GM23338 (cell line): ENCODE measurements at regions not wholly inside any gene's neighbourhood (a gene's known extent, or its start where the extent isn't known, plus 50 kb on each side); places are given as distances from the start of the nearest gene placed in this dataset.

Experiments
- ATAC-seq: fragments of 200-7000 bp; cut with Tn5 transposase; 3 replicates; pipeline ENCODE4 v1.9.1; 2020
- DNase-seq: peaks from one replicate; pipeline ENCODE4 v3.0.0-alpha.2; 2015; ENCODE audit warnings: low spot score
- H2AFZ ChIP-seq: fragments of 200-600 bp; sonication (generic); 2 replicates; pipeline ENCODE4 v1.8.0; 2016; ENCODE audit warnings: antibody characterized with exemption, mild to moderate bottlenecking, moderate library complexity
- H3F3A ChIP-seq: fragments of 200-600 bp; sonication (generic); replicated peaks from 2 replicates; pipeline ENCODE4 v1.8.0; 2017; ENCODE audit warnings: antibody characterized with exemption, mixed run types, low read depth
- H3K27ac ChIP-seq: fragments of 200-600 bp; sonication (generic); 2 replicates; pipeline ENCODE4 v1.6.1; 2016; ENCODE audit warnings: low read depth
- H3K27me3 ChIP-seq: fragments of 200-600 bp; sonication (generic); 2 replicates; pipeline ENCODE4 v1.8.0; 2016; ENCODE audit warnings: mild to moderate bottlenecking, mixed run types, moderate library complexity; ENCODE audit not compliant: insufficient read depth
- H3K36me3 ChIP-seq: fragments of 200-600 bp; sonication (generic); 2 replicates; pipeline ENCODE4 v1.8.0; 2016; ENCODE audit warnings: mild to moderate bottlenecking; ENCODE audit not compliant: insufficient read depth
- H3K4me1 ChIP-seq: fragments of 200-600 bp; sonication (generic); 2 replicates; pipeline ENCODE4 v1.8.0; 2016; ENCODE audit warnings: mild to moderate bottlenecking, moderate library complexity; ENCODE audit not compliant: insufficient read depth
- H3K4me2 ChIP-seq: fragments of 200-600 bp; sonication (generic); 2 replicates; pipeline ENCODE4 v1.7.1; 2017; ENCODE audit warnings: mixed run types
- H3K4me3 ChIP-seq: fragments of 200-600 bp; sonication (generic); 2 replicates; pipeline ENCODE4 v1.6.1; 2016; ENCODE audit warnings: mixed run types
- H3K79me2 ChIP-seq: fragments of 200-600 bp; sonication (generic); replicated peaks from 2 replicates; pipeline ENCODE4 v1.8.0; 2017; ENCODE audit warnings: mild to moderate bottlenecking; ENCODE audit not compliant: insufficient read depth
- H3K9me2 ChIP-seq: fragments of 200-600 bp; sonication (generic); 2 replicates; pipeline ENCODE4 v1.8.0; 2017; ENCODE audit not compliant: insufficient read depth
- H4K20me1 ChIP-seq: fragments of 200-600 bp; sonication (generic); replicated peaks from 2 replicates; pipeline ENCODE4 v1.8.0; 2017; ENCODE audit warnings: mild to moderate bottlenecking; ENCODE audit not compliant: insufficient read depth
- H3K27ac Mint-ChIP-seq: 2 replicates; pipeline ENCODE4 v1.8.0; 2020; ENCODE audit warnings: inconsistent platforms, mild to moderate bottlenecking, moderate library complexity, mixed read lengths
- H3K27me3 Mint-ChIP-seq: 3 replicates; pipeline ENCODE4 v1.8.0; 2022; ENCODE audit warnings: low read depth, mild to moderate bottlenecking, moderate library complexity, mixed read lengths, inconsistent platforms; ENCODE audit not compliant: insufficient read depth, poor library complexity
- H3K36me3 Mint-ChIP-seq: 3 replicates; pipeline ENCODE4 v1.8.0; 2021; ENCODE audit warnings: low read depth, mild to moderate bottlenecking, inconsistent platforms, moderate library complexity, mixed read lengths
- H3K4me1 Mint-ChIP-seq: 3 replicates; pipeline ENCODE4 v1.8.0; 2020; ENCODE audit warnings: mild to moderate bottlenecking, inconsistent platforms, mixed read lengths
- H3K4me3 Mint-ChIP-seq: 3 replicates; pipeline ENCODE4 v1.8.0; 2021; ENCODE audit warnings: moderate library complexity, mild to moderate bottlenecking, inconsistent platforms, mixed read lengths
- H3K9me3 Mint-ChIP-seq: 3 replicates; pipeline ENCODE4 v1.8.0; 2020; ENCODE audit warnings: moderate library complexity, mild to moderate bottlenecking, inconsistent platforms, mixed read lengths
- EZH2 ChIP-seq: fragments of 200-600 bp; sonication (generic); IDR thresholded peaks from one replicate; pipeline ENCODE4 v1.8.0; 2017; ENCODE audit warnings: antibody characterized with exemption, mild to moderate bottlenecking, low read depth; ENCODE audit not compliant: unreplicated experiment
- JUNB ChIP-seq: IDR thresholded peaks from one replicate; pipeline ENCODE4 v1.6.1; 2016; ENCODE audit warnings: antibody characterized with exemption; ENCODE audit not compliant: unreplicated experiment
- NANOG ChIP-seq: IDR thresholded peaks from 2 replicates; pipeline ENCODE4 v1.6.1; 2016; ENCODE audit warnings: antibody characterized with exemption, borderline replicate concordance
- POLR2AphosphoS5 ChIP-seq: IDR thresholded peaks from 2 replicates; pipeline ENCODE4 v1.6.1; 2016; ENCODE audit warnings: antibody characterized with exemption, low read depth
- ZNF114 ChIP-seq: fragments of 250-450 bp; sonication (Bioruptor Pico); IDR thresholded peaks from 2 replicates; pipeline ENCODE4 v1.5.0; 2020; ENCODE audit warnings: mild to moderate bottlenecking, moderate library complexity
- ZNF331 ChIP-seq: fragments of 250-450 bp; sonication (Bioruptor Pico); IDR thresholded peaks from 2 replicates; pipeline ENCODE4 v1.5.0; 2020; ENCODE audit warnings: low read depth, mild to moderate bottlenecking, moderate library complexity
- TF ChIP-seq, protein P1 (sequence below), 2 experiments: fragments of 200-600 bp in 1 of 2; sonication (generic) in 1 of 2; conservative IDR thresholded peaks; 2 replicates each; pipeline versions ENCODE4 v1.5.1 to v1.6.1; 2016 to 2017; ENCODE audit warnings: antibody characterized with exemption in 2 of 2, low read depth in 2 of 2, mild to moderate bottlenecking in 2 of 2, moderate library complexity in 1 of 2
- TF ChIP-seq, protein P2 (sequence below): IDR thresholded peaks from one replicate; pipeline ENCODE4 v1.6.1; 2018; ENCODE audit warnings: antibody characterized with exemption; ENCODE audit not compliant: unreplicated experiment
- TF ChIP-seq, protein P3 (sequence below): IDR thresholded peaks from 2 replicates; pipeline ENCODE4 v1.6.1; 2016; ENCODE audit warnings: antibody characterized with exemption

DNA sequence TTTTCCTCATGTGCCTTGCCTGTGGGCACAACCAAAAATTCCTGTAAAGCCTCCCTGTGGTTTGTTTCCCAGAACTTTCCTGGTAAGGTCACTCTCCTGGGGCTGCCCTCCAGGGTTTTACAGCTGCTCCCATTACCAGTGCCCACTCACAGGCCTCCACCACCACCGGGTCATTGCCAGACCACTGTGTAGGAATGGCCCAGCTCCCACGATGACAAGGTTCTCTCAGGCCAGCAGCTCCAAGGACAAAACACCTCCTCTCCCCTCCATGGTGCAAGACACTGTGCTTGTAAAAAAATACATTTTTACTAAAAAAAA lies 96.1 kb upstream of the AKIP1 start (continued):
- no peak for TF ChIP-seq ZNF331 (CRISPR knock-in tag)
- TF ChIP-seq ZNF114 (CRISPR knock-in tag) = no peak
- TF ChIP-seq EZH2 = no peak
- no peak for TF ChIP-seq NANOG
- no peak for TF ChIP-seq POLR2AphosphoS5
- TF ChIP-seq, protein P1, sequence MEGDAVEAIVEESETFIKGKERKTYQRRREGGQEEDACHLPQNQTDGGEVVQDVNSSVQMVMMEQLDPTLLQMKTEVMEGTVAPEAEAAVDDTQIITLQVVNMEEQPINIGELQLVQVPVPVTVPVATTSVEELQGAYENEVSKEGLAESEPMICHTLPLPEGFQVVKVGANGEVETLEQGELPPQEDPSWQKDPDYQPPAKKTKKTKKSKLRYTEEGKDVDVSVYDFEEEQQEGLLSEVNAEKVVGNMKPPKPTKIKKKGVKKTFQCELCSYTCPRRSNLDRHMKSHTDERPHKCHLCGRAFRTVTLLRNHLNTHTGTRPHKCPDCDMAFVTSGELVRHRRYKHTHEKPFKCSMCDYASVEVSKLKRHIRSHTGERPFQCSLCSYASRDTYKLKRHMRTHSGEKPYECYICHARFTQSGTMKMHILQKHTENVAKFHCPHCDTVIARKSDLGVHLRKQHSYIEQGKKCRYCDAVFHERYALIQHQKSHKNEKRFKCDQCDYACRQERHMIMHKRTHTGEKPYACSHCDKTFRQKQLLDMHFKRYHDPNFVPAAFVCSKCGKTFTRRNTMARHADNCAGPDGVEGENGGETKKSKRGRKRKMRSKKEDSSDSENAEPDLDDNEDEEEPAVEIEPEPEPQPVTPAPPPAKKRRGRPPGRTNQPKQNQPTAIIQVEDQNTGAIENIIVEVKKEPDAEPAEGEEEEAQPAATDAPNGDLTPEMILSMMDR (conservative IDR thresholded peaks at IDR 0.05; ENCODE audit: low read depth in 2 of 2) = no peak
- TF ChIP-seq, protein P2, sequence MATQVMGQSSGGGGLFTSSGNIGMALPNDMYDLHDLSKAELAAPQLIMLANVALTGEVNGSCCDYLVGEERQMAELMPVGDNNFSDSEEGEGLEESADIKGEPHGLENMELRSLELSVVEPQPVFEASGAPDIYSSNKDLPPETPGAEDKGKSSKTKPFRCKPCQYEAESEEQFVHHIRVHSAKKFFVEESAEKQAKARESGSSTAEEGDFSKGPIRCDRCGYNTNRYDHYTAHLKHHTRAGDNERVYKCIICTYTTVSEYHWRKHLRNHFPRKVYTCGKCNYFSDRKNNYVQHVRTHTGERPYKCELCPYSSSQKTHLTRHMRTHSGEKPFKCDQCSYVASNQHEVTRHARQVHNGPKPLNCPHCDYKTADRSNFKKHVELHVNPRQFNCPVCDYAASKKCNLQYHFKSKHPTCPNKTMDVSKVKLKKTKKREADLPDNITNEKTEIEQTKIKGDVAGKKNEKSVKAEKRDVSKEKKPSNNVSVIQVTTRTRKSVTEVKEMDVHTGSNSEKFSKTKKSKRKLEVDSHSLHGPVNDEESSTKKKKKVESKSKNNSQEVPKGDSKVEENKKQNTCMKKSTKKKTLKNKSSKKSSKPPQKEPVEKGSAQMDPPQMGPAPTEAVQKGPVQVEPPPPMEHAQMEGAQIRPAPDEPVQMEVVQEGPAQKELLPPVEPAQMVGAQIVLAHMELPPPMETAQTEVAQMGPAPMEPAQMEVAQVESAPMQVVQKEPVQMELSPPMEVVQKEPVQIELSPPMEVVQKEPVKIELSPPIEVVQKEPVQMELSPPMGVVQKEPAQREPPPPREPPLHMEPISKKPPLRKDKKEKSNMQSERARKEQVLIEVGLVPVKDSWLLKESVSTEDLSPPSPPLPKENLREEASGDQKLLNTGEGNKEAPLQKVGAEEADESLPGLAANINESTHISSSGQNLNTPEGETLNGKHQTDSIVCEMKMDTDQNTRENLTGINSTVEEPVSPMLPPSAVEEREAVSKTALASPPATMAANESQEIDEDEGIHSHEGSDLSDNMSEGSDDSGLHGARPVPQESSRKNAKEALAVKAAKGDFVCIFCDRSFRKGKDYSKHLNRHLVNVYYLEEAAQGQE = no peak
- TF ChIP-seq JUNB = no peak
- TF ChIP-seq, protein P3, sequence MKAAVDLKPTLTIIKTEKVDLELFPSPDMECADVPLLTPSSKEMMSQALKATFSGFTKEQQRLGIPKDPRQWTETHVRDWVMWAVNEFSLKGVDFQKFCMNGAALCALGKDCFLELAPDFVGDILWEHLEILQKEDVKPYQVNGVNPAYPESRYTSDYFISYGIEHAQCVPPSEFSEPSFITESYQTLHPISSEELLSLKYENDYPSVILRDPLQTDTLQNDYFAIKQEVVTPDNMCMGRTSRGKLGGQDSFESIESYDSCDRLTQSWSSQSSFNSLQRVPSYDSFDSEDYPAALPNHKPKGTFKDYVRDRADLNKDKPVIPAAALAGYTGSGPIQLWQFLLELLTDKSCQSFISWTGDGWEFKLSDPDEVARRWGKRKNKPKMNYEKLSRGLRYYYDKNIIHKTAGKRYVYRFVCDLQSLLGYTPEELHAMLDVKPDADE = no peak

DNA sequence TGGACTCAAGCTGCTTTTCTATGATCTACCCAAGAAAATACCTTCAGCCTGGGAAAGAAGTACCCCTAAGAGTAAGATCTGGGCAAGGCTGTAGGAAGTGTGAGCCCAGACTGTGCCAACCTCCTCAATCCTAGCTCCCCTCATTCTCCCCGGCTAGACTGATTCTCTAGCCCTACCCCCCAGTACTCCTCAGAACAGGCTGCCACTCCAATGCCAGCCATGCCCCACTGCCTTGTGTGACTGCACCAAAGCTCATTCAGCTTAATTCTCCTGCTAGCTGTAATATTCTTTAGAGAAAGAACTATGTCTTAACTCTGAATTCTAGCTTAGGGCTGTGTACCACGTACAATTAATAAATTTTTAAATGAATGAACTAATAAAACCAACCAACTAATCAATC lies 92.6 kb upstream of the AKIP1 start:
- ATAC-seq (no peak), DNase-seq (no peak)
- H3K9me3 Mint-ChIP-seq = peaks cover 8% of the 10 kb centered on the region
- Histone ChIP-seq H3K4me3 (no peak overlapping the region), H3K9me2 (no peaks in the 10 kb centered on the region), H4K20me1 (no peaks in the 10 kb centered on the region), H3K27ac (no peak overlapping the region), H3K4me1 (peaks cover 15% of the 10 kb centered on the region), H3K27me3 (no peaks in the 10 kb centered on the region), H3K4me2 (no peak overlapping the region), H3F3A (no peaks in the 10 kb centered on the region), H3K79me2 (no peaks in the 10 kb centered on the region), H3K36me3 (no peaks in the 10 kb centered on the region), H2AFZ (no peak overlapping the region)
- peaks cover 16% of the 10 kb centered on the region for H3K4me1 Mint-ChIP-seq
- no peak overlapping the region for H3K4me3 Mint-ChIP-seq
- no peaks in the 10 kb centered on the region for H3K27me3 Mint-ChIP-seq
- H3K36me3 Mint-ChIP-seq = peaks cover 6% of the 10 kb centered on the region; the same call in 2 of the 3 replicates
- H3K27ac Mint-ChIP-seq = no peak overlapping the region
- no peak for TF ChIP-seq EZH2
- TF ChIP-seq, protein P2 = no peak
- TF ChIP-seq, protein P3 = no peak
- no peak for TF ChIP-seq POLR2AphosphoS5
